K562 (cell line): ENCODE measurements at regions not wholly inside any gene's neighbourhood (a gene's known extent, or its start where the extent isn't known, plus 50 kb on each side); places are given as distances from the start of the nearest gene placed in this dataset.

ENCODE experiments used
- ATAC-seq: fragments of 200-7000 bp; cut with Tn5 transposase; 3 replicates; pipeline ENCODE4 v1.9.1; 2020; ENCODE audit warnings: moderate library complexity
- BruUV-seq: library from RNA; stranded (reverse); fragments of 400-500 nt; replicated peaks from 2 replicates; lab custom pipeline; 2021; lab: Mats Ljungman, UMichigan
- CTCF ChIA-PET: fragments of 300-600 bp; formaldehyde crosslinking; extraction: SDS; loops from one replicate; lab custom pipeline; 2021; ENCODE audit warnings: low intra/inter-chr PET ratio; lab: Yijun Ruan, JAX
- POLR2A ChIA-PET: fragments of 300-600, 350-650 bp; sonication (Branson Sonifier 250); formaldehyde crosslinking; extraction: SDS; loops from one replicate; lab custom pipeline; 2021; ENCODE audit warnings: antibody characterized with exemption, inconsistent platforms; lab: Yijun Ruan, JAX
- DNase-seq, 4 experiments: peaks; one replicate each; pipeline versions ENCODE4 v3.0.0 to v3.0.0-alpha.2; 2011 to 2018; ENCODE audit warnings: low spot score in 3 of 4, mixed read lengths in 3 of 4; ENCODE audit errors: extremely low read depth in 1 of 4
- FAIRE-seq: peaks from 2 replicates; lab custom pipeline; 2011; peaks lifted over from hg19 to GRCh38; lab: Jason Lieb, UNC
- H2AFZ ChIP-seq: 2 replicates; pipeline ENCODE4 v1.6.0; 2011; ENCODE audit warnings: low read depth, low read length, control low read depth, inconsistent platforms
- H3K27ac ChIP-seq: fragments of 200-600 bp; 3 replicates; pipeline ENCODE4 v1.8.0; 2011; ENCODE audit warnings: low read depth, mild to moderate bottlenecking, control low read depth, inconsistent platforms, low read length, moderate library complexity, mixed read lengths; ENCODE audit errors: extremely low read depth
- H3K27me3 ChIP-seq, 2 experiments: fragments of 300-600 bp in 1 of 2; 2 replicates in 1 of 2; 3 replicates in 1 of 2; pipeline versions ENCODE4 v1.6.0 to v1.8.0; 2011; ENCODE audit warnings: inconsistent platforms in 2 of 2, low read length in 2 of 2, mild to moderate bottlenecking in 1 of 2, mixed read lengths in 1 of 2, moderate library complexity in 1 of 2; ENCODE audit not compliant: control insufficient read depth in 2 of 2, insufficient read depth in 2 of 2
- H3K36me3 ChIP-seq: fragments of 300-600 bp; 3 replicates; pipeline ENCODE4 v1.8.0; 2011; ENCODE audit warnings: mild to moderate bottlenecking, low read length, inconsistent platforms; ENCODE audit not compliant: control insufficient read depth, insufficient read depth
- H3K4me1 ChIP-seq, 2 experiments: fragments of 200-600 bp in 1 of 2; replicated peaks in 1 of 2; 2 replicates in 1 of 2; 3 replicates in 1 of 2; pipeline versions ENCODE4 v1.5.1 to v1.8.0; 2011; ENCODE audit warnings: inconsistent platforms in 2 of 2, low read length in 2 of 2, mild to moderate bottlenecking in 1 of 2, mixed read lengths in 1 of 2, moderate library complexity in 1 of 2; ENCODE audit not compliant: control insufficient read depth in 2 of 2, insufficient read depth in 2 of 2
- H3K4me2 ChIP-seq: 2 replicates; pipeline ENCODE4 v1.6.1; 2011; ENCODE audit warnings: low read length, control low read depth, inconsistent platforms, mixed read lengths; ENCODE audit not compliant: insufficient read depth
- H3K4me3 ChIP-seq: fragments of 200-600 bp; sonication (generic), shearing (Covaris generic); 2 replicates; pipeline ENCODE4 v1.5.1; 2016; ENCODE audit warnings: control low read depth, inconsistent platforms
- H3K79me2 ChIP-seq: fragments of 200-600 bp; 3 replicates; pipeline ENCODE4 v1.8.0; 2011; ENCODE audit warnings: low read length, inconsistent platforms; ENCODE audit not compliant: control insufficient read depth, insufficient read depth
- H3K9ac ChIP-seq, 2 experiments: 2 replicates each; pipeline versions ENCODE4 v1.6.0 to v1.6.1; 2011; ENCODE audit warnings: low read depth in 2 of 2, low read length in 2 of 2, control low read depth in 1 of 2, inconsistent platforms in 1 of 2, mild to moderate bottlenecking in 1 of 2, mixed read lengths in 1 of 2; ENCODE audit not compliant: insufficient read depth in 1 of 2
- H3K9me1 ChIP-seq: one replicate; pipeline ENCODE4 v1.6.0; 2011; ENCODE audit warnings: inconsistent platforms, mild to moderate bottlenecking, low read length, moderate library complexity; ENCODE audit not compliant: control insufficient read depth, insufficient read depth
- H3K9me3 ChIP-seq: replicated peaks from 2 replicates; pipeline ENCODE4 v1.5.1; 2011; ENCODE audit warnings: low read depth, low read length, inconsistent platforms; ENCODE audit not compliant: control insufficient read depth, insufficient read depth
- H4K20me1 ChIP-seq: replicated peaks from 2 replicates; pipeline ENCODE4 v1.6.1; 2011; ENCODE audit warnings: low read length, inconsistent platforms, mixed read lengths; ENCODE audit not compliant: control insufficient read depth, insufficient read depth
- CHAMP1 ChIP-seq: fragments of 450-650 bp; IDR thresholded peaks from 2 replicates; pipeline ENCODE4 v1.6.1; 2016; ENCODE audit warnings: mild to moderate bottlenecking
- CHD4 ChIP-seq: fragments of 200-600 bp; sonication (generic); IDR thresholded peaks from 3 replicates; pipeline ENCODE4 v1.6.1; 2012; ENCODE audit warnings: low read depth, mild to moderate bottlenecking, mixed read lengths, low read length, inconsistent platforms; ENCODE audit not compliant: insufficient read depth, insufficient replicate concordance, poor library complexity, severe bottlenecking
- EZH2 ChIP-seq: IDR thresholded peaks from 2 replicates; pipeline ENCODE4 v1.6.1; 2012; ENCODE audit warnings: low read depth, mild to moderate bottlenecking, inconsistent platforms, low read length, borderline replicate concordance
- GATAD2B ChIP-seq: fragments of 450-650 bp; IDR thresholded peaks from 2 replicates; pipeline ENCODE4 v1.6.1; 2017; ENCODE audit warnings: mild to moderate bottlenecking, borderline replicate concordance
- MCM3 ChIP-seq: fragments of 450-650 bp; IDR thresholded peaks from 2 replicates; pipeline ENCODE4 v1.6.1; 2016
- NFIC ChIP-seq: fragments of 450-650 bp; IDR thresholded peaks from 2 replicates; pipeline ENCODE4 v1.6.1; 2017; ENCODE audit warnings: mild to moderate bottlenecking, inconsistent platforms
- NFIX ChIP-seq: fragments of 250-450 bp; sonication (Bioruptor Pico); IDR thresholded peaks from 2 replicates; pipeline ENCODE4 v1.4.0; 2020; ENCODE audit warnings: low read depth, mild to moderate bottlenecking, moderate library complexity
- PHB ChIP-seq: fragments of 250-450 bp; sonication (Bioruptor Pico); IDR thresholded peaks from 2 replicates; pipeline ENCODE4 v1.5.0; 2021
- POLR2AphosphoS5 ChIP-seq: IDR thresholded peaks from 2 replicates; pipeline ENCODE4 v1.6.1; 2011; ENCODE audit warnings: mild to moderate bottlenecking, low read depth, low read length, moderate library complexity; ENCODE audit not compliant: control insufficient read depth, insufficient read depth
- RBBP5 ChIP-seq: fragments of 200-600 bp; sonication (generic); IDR thresholded peaks from 2 replicates; pipeline ENCODE4 v1.6.1; 2012; ENCODE audit warnings: borderline replicate concordance, mild to moderate bottlenecking, low read length, control low read depth, inconsistent platforms; ENCODE audit not compliant: insufficient read depth, poor library complexity, severe bottlenecking
- SMARCB1 ChIP-seq: IDR thresholded peaks from 2 replicates; pipeline ENCODE4 v1.6.1; 2011; ENCODE audit warnings: improper control_type of control experiment, low read depth; ENCODE audit not compliant: insufficient read length
- ZNF197 ChIP-seq: fragments of 200-800 bp; sonication (Bioruptor generic); IDR thresholded peaks from 2 replicates; pipeline ENCODE4 v1.6.1; 2016; ENCODE audit warnings: low read depth, missing genetic modification characterization, missing compliant biosample characterization
- ZNF277 ChIP-seq: fragments of 250-450 bp; sonication (Bioruptor Pico); IDR thresholded peaks from 2 replicates; pipeline ENCODE4 v1.8.0; 2022; ENCODE audit warnings: inconsistent platforms, mild to moderate bottlenecking, moderate library complexity, borderline replicate concordance
- ZSCAN29 ChIP-seq: fragments of 450-650 bp; IDR thresholded peaks from 2 replicates; pipeline ENCODE4 v1.6.1; 2017
- WGBS: fragments of 100-300 bp; shearing (Covaris generic); methylation state at CpG from one replicate; pipeline ENCODE4 v1.1.6; 2016; ENCODE audit warnings: low coverage, mixed read lengths; ENCODE audit not compliant: insufficient coverage; ENCODE audit errors: missing lambda C conversion rate; 5-methylcytosine and 5-hydroxymethylcytosine counted together
- in situ Hi-C: fragments of 300-500 bp; cut with MboI; formaldehyde crosslinking; loops from 4 replicates; pipeline ENCODE4 v1.15.0; 2018; ENCODE audit warnings: inconsistent platforms, mixed read lengths
- intact Hi-C: fragments of 100-400 bp; cut with micrococcal nuclease; formaldehyde crosslinking; loops from 2 replicates; pipeline ENCODE4 v1.14.2; 2022
- TF ChIP-seq, protein P1 (sequence below): fragments of 250-450 bp; sonication (Bioruptor Pico); IDR thresholded peaks from 2 replicates; pipeline ENCODE4 v1.5.0; 2021

DNA sequence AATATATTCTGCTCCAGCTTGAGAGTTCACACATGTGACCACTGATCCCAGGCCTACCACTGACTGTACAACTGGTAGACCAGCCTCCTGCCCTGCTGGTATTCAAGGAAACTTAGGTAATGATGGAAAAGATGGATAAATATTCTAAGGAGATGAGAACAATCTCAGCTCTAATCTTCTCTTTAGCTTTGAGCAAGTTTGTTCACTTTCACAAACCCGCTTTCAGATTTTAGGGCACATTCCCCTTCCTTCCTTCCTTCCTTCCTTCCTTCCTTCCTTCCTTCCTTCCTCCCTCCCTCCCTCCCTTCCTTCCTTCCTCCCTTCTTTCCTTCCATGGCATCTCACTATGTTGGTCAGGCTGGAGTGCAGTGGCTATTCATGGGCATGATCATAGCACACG, 88.2 kb upstream of the PHACTR1 start:
- Histone ChIP-seq H3K79me2 (no peaks in the 10 kb centered on the region), H3K9ac (no peak overlapping the region), H3K27me3 (no peaks in the 10 kb centered on the region), H3K9me3 (no peaks in the 10 kb centered on the region), H3K4me2 (no peak overlapping the region), H3K27ac (no peak overlapping the region), H3K4me3 (no peak overlapping the region), H3K36me3 (no peaks in the 10 kb centered on the region), H3K4me1 (no peaks in the 10 kb centered on the region), H2AFZ (no peak overlapping the region), H3K9me1 (no peaks in the 10 kb centered on the region), H4K20me1 (no peaks in the 10 kb centered on the region)
- CTCF ChIA-PET, result no interaction called here
- ATAC-seq, result no peak
- 0% methylated on average over 1 of the region's 2 CpGs for WGBS
- no TSS peak for BruUV-seq
- POLR2A ChIA-PET, result no interaction called here
- in situ Hi-C loops (no loop called here), intact Hi-C loops (no loop called here)
- DNase-seq, result no peak
- FAIRE-seq, result no peak
- TF ChIP-seq ZNF197, result no peak
- TF ChIP-seq, protein P1, sequence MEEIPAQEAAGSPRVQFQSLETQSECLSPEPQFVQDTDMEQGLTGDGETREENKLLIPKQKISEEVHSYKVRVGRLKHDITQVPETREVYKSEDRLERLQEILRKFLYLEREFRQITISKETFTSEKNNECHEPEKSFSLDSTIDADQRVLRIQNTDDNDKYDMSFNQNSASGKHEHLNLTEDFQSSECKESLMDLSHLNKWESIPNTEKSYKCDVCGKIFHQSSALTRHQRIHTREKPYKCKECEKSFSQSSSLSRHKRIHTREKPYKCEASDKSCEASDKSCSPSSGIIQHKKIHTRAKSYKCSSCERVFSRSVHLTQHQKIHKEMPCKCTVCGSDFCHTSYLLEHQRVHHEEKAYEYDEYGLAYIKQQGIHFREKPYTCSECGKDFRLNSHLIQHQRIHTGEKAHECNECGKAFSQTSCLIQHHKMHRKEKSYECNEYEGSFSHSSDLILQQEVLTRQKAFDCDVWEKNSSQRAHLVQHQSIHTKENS, result no peak
- no peak for TF ChIP-seq PHB (CRISPR knock-in tag)
- TF ChIP-seq NFIC, result no peak
- TF ChIP-seq POLR2AphosphoS5, result no peak
- no peak for TF ChIP-seq GATAD2B
- no peak for TF ChIP-seq CHAMP1
- TF ChIP-seq EZH2, result no peak
- no peak for TF ChIP-seq ZSCAN29
- no peak for TF ChIP-seq NFIX (CRISPR knock-in tag)
- no peak for TF ChIP-seq SMARCB1
- TF ChIP-seq RBBP5, result no peak
- TF ChIP-seq CHD4, result no peak
- no peak for TF ChIP-seq ZNF277 (CRISPR knock-in tag)
- no peak for TF ChIP-seq MCM3
